Calu3 (cell line): ENCODE measurements at regions not wholly inside any gene's neighbourhood (a gene's known extent, or its start where the extent isn't known, plus 50 kb on each side); places are given as distances from the start of the nearest gene placed in this dataset.

Experiments used
- BruUV-seq: library from RNA; stranded (reverse); fragments of 400-500 nt; replicated peaks from 2 replicates; lab custom pipeline; 2021; lab: Mats Ljungman, UMichigan
- CTCF ChIA-PET: fragments of 300-600 bp; sonication (Branson Sonifier 250); formaldehyde crosslinking; loops from one replicate; lab custom pipeline; 2022; ENCODE audit warnings: antibody characterized with exemption; lab: Charles Lee
- DNase-seq: peaks from one replicate; pipeline ENCODE4 v3.0.0; 2022
- H3K27ac Mint-ChIP-seq: one replicate; pipeline ENCODE4 v1.8.0; 2022; ENCODE audit warnings: mixed read lengths; ENCODE audit not compliant: unreplicated experiment
- H3K27me3 Mint-ChIP-seq: one replicate; pipeline ENCODE4 v1.8.0; 2022; ENCODE audit warnings: mixed read lengths; ENCODE audit not compliant: unreplicated experiment
- H3K36me3 Mint-ChIP-seq: one replicate; pipeline ENCODE4 v1.8.0; 2022; ENCODE audit warnings: mild to moderate bottlenecking, moderate library complexity, mixed read lengths; ENCODE audit not compliant: insufficient read depth, unreplicated experiment
- H3K4me1 Mint-ChIP-seq: one replicate; pipeline ENCODE4 v1.8.0; 2022; ENCODE audit warnings: mild to moderate bottlenecking, low read depth, mixed read lengths; ENCODE audit not compliant: unreplicated experiment
- H3K4me3 Mint-ChIP-seq: one replicate; pipeline ENCODE4 v1.8.0; 2022; ENCODE audit warnings: mild to moderate bottlenecking, low read depth, moderate library complexity, mixed read lengths; ENCODE audit not compliant: unreplicated experiment
- H3K9me3 Mint-ChIP-seq: one replicate; pipeline ENCODE4 v1.8.0; 2022; ENCODE audit warnings: low read depth, mixed read lengths; ENCODE audit not compliant: unreplicated experiment
- intact Hi-C: fragments of 100-400 bp; cut with micrococcal nuclease; formaldehyde crosslinking; loops from one replicate; pipeline ENCODE4 v1.10.0; 2022; ENCODE audit not compliant: unreplicated experiment
- TF ChIP-seq, protein P1 (sequence below): fragments of 200-600 bp; IDR thresholded peaks from one replicate; pipeline ENCODE4 v1.8.0; 2022; ENCODE audit warnings: antibody characterized with exemption; ENCODE audit not compliant: unreplicated experiment

DNA sequence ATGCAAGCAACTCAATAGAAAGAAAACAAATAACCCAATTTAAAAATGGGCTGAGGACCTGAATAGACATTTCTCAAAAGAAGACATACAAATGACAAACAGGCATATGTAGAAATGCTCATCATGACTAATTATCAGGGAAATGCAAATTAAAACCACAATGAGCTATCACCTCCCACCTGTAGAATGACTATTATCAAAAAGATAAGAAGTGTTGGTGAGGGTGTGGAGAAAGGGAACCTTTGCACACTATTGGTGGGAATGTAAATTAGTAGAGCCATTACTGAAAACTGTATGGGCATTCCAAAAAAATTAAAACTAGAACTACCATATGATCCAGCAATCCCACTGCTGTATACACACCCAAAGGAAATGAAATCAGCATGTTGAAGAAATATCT is 212.2 kb downstream of the SUCLA2 start:
- CTCF ChIA-PET, result no interaction called here
- H3K36me3 Mint-ChIP-seq, result no peaks in the 10 kb centered on the region
- TF ChIP-seq, protein P1, sequence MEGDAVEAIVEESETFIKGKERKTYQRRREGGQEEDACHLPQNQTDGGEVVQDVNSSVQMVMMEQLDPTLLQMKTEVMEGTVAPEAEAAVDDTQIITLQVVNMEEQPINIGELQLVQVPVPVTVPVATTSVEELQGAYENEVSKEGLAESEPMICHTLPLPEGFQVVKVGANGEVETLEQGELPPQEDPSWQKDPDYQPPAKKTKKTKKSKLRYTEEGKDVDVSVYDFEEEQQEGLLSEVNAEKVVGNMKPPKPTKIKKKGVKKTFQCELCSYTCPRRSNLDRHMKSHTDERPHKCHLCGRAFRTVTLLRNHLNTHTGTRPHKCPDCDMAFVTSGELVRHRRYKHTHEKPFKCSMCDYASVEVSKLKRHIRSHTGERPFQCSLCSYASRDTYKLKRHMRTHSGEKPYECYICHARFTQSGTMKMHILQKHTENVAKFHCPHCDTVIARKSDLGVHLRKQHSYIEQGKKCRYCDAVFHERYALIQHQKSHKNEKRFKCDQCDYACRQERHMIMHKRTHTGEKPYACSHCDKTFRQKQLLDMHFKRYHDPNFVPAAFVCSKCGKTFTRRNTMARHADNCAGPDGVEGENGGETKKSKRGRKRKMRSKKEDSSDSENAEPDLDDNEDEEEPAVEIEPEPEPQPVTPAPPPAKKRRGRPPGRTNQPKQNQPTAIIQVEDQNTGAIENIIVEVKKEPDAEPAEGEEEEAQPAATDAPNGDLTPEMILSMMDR, result no peak
- no peaks in the 10 kb centered on the region for H3K27me3 Mint-ChIP-seq
- no peaks in the 10 kb centered on the region for H3K4me1 Mint-ChIP-seq
- no peak for DNase-seq
- no TSS peak for BruUV-seq
- no peak overlapping the region for H3K4me3 Mint-ChIP-seq
- no peak overlapping the region for H3K27ac Mint-ChIP-seq
- peaks cover 8% of the 10 kb centered on the region for H3K9me3 Mint-ChIP-seq
- intact Hi-C loops, result no loop called here

DNA sequence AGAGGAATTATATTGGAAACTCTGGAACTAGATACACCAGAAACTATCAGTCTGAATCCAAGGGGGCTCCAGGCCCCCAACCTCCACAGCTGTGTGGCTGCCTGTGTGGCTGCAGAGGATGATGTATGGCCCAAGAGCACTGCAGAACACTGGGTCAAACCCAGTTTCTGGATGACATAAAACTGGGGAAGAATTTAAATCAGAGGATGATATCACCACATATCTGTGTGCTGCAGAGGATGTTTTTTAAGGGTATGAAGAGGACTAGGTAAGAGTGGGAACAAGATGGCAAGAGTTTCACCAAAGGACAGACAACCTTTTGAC is 226.4 kb downstream of the SUCLA2 start:
- intact Hi-C loops, result loop anchor here (1.0 to 10.0 kb wide), 2 partner anchors 186 to 800 kb away; no protein-coding TSS in a partner anchor
- no peak for DNase-seq
- no peak overlapping the region for H3K4me3 Mint-ChIP-seq
- no peaks in the 10 kb centered on the region for H3K36me3 Mint-ChIP-seq
- H3K27ac Mint-ChIP-seq, result no peak overlapping the region
- no TSS peak for BruUV-seq
- no peaks in the 10 kb centered on the region for H3K4me1 Mint-ChIP-seq
- CTCF ChIA-PET, result no interaction called here
- H3K9me3 Mint-ChIP-seq, result peaks cover 7% of the 10 kb centered on the region
- TF ChIP-seq, protein P1, result no peak
- no peaks in the 10 kb centered on the region for H3K27me3 Mint-ChIP-seq

DNA sequence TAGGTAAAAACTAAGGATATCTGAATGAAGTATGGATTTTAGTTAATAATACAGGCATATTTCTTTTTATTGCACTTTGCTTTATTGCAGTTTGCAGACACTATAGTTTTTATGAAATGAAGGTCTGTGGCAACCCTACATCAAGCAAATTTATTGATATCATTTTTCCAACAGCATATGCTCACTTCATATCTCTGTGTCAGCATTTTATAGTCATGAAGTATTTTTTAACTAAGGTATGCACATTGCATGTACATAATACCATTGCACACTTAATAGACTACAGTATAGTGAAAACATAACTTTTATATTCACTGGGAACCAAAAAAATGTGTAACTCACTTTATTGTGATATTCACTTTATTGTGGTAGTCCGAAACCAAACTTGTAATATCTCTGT is 236.3 kb downstream of the SUCLA2 start:
- TF ChIP-seq, protein P1, result no peak
- Mint-ChIP-seq H3K27ac (no peak overlapping the region), H3K4me3 (no peak overlapping the region), H3K4me1 (no peaks in the 10 kb centered on the region), H3K9me3 (peaks cover 2% of the 10 kb centered on the region), H3K27me3 (peaks cover 13% of the 10 kb centered on the region), H3K36me3 (no peaks in the 10 kb centered on the region)
- BruUV-seq, result no TSS peak
- intact Hi-C loops, result no loop called here
- no peak for DNase-seq
- CTCF ChIA-PET, result no interaction called here

DNA sequence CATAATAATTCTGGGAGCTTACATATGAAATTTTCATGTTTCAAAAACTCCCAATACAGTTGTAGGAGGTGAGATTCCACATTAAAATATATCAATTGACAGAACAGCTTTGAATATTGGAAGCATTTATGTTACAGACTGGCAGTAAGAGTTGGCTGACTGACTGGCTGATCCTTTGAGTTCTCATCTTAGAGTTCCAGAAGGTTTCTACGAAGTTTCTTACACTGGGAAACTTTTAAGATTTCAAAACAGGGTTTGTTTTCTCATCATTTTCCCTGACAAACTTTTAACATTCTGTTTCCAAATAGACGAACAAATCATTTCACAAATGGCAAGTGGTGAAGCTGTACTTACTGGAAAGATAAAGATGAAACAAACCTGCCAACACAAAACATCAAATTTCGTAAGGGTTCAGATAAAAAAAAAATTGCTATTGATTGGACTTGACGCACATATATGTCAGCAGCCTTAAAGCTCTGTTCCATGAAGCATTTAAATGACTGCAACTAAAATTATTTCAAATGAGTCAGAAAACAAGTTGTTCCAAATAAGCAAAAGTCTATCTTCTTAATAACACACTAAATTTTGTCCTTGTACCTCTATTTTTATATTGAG is 243.5 kb downstream of the SUCLA2 start:
- Mint-ChIP-seq H3K27ac (no peak overlapping the region), H3K36me3 (no peaks in the 10 kb centered on the region), H3K4me1 (no peaks in the 10 kb centered on the region), H3K9me3 (no peaks in the 10 kb centered on the region), H3K27me3 (no peaks in the 10 kb centered on the region), H3K4me3 (no peak overlapping the region)
- no peak for DNase-seq
- TF ChIP-seq, protein P1, result no peak
- intact Hi-C loops, result no loop called here
- no TSS peak for BruUV-seq
- CTCF ChIA-PET, result no interaction called here
